C4-2B (cell line): ENCODE measurements at regions not wholly inside any gene's neighbourhood (a gene's known extent, or its start where the extent isn't known, plus 50 kb on each side); places are given as distances from the start of the nearest gene placed in this dataset.

Experiments
- ZFX ChIP-seq: fragments of 450-650 bp; IDR thresholded peaks from 2 replicates; pipeline ENCODE4 v1.6.1; 2017
- TF ChIP-seq, protein P1 (sequence below): fragments of 450-650 bp; conservative IDR thresholded peaks from 2 replicates; pipeline ENCODE4 v1.5.1; 2017; ENCODE audit warnings: mild to moderate bottlenecking

DNA sequence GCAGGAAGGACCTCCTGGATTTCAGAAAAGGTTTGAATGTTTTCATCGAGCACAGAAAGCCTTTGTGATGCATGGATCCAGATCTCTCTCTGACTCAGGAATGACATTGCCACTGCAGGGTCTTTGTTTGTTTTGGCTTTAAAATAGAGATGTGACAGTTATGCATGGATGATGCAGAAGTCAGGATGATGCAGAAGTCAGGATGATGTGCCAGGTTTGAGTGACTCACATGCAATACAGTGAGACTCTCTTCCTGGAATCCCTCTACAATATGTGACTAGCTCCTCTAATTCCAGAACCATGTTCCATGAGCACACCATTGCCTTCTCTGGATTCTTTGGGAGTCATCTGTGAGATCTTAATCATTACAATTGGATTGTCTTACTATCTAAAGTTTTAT lies 177.9 kb upstream of the RAB6C start:
- TF ChIP-seq, protein P1, sequence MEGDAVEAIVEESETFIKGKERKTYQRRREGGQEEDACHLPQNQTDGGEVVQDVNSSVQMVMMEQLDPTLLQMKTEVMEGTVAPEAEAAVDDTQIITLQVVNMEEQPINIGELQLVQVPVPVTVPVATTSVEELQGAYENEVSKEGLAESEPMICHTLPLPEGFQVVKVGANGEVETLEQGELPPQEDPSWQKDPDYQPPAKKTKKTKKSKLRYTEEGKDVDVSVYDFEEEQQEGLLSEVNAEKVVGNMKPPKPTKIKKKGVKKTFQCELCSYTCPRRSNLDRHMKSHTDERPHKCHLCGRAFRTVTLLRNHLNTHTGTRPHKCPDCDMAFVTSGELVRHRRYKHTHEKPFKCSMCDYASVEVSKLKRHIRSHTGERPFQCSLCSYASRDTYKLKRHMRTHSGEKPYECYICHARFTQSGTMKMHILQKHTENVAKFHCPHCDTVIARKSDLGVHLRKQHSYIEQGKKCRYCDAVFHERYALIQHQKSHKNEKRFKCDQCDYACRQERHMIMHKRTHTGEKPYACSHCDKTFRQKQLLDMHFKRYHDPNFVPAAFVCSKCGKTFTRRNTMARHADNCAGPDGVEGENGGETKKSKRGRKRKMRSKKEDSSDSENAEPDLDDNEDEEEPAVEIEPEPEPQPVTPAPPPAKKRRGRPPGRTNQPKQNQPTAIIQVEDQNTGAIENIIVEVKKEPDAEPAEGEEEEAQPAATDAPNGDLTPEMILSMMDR = no peak
- TF ChIP-seq ZFX = no peak
